ENCODE measurements at regions not wholly inside any gene's neighbourhood (a gene's known extent, or its start where the extent isn't known, plus 50 kb on each side); places are given as distances from the start of the nearest gene placed in this dataset.

- H3K4me1 ChIP-seq = no peaks in the 10 kb centered on the region
- H3K9me3 ChIP-seq = peaks cover 0 to 5% (median 0%) of the 10 kb centered on the region in 4 donors
- no peak overlapping the region for H3K27ac ChIP-seq
- WGBS, 5 donors = 29 to 61% (median 37%) methylated on average over 4 of the region's 4 CpGs
- intact Hi-C loops (cut with DNase I; ENCODE audit: low total_unique reads) = no loop called here
- no peak for DNase-seq
- TF ChIP-seq POLR2AphosphoS5 (IDR thresholded peaks at IDR 0.05) (no peak), EP300 (IDR thresholded peaks at IDR 0.05) (no peak), CTCF (IDR thresholded peaks at IDR 0.05) (no peak), POLR2A (IDR thresholded peaks at IDR 0.05) (no peak)
- H3K36me3 ChIP-seq = no peaks in the 10 kb centered on the region
- peaks cover 0 to 14% (median 0%) of the 10 kb centered on the region in 3 donors for H3K27me3 ChIP-seq
- H3K4me3 ChIP-seq = no peak overlapping the region
These were observed 143.0 kb downstream of the FGF9 start for GRCh38 chr13:21813844-21814243.

GRCh38 chr13:21814604-21815003 lies 143.7 kb downstream of the FGF9 start:
- Histone ChIP-seq H3K9me3 (peaks cover 0 to 5% (median 0%) of the 10 kb centered on the region in 4 donors), H3K4me1 (no peaks in the 10 kb centered on the region), H3K36me3 (no peaks in the 10 kb centered on the region), H3K27me3 (peaks cover 0 to 14% (median 0%) of the 10 kb centered on the region in 3 donors), H3K4me3 (no peak overlapping the region), H3K27ac (no peak overlapping the region)
- TF ChIP-seq POLR2A (IDR thresholded peaks at IDR 0.05) (no peak), EP300 (IDR thresholded peaks at IDR 0.05) (no peak), POLR2AphosphoS5 (IDR thresholded peaks at IDR 0.05) (no peak), CTCF (IDR thresholded peaks at IDR 0.05) (no peak)
- WGBS, 5 donors = 46 to 69% (median 60%) methylated on average over 7 of the region's 7 CpGs
- intact Hi-C loops (cut with DNase I; ENCODE audit: low total_unique reads) = no loop called here
- no peak for DNase-seq

- TF ChIP-seq CTCF (IDR thresholded peaks at IDR 0.05) (no peak), EP300 (IDR thresholded peaks at IDR 0.05) (no peak), POLR2AphosphoS5 (IDR thresholded peaks at IDR 0.05) (no peak), POLR2A (IDR thresholded peaks at IDR 0.05) (no peak)
- no peaks in the 10 kb centered on the region for H3K36me3 ChIP-seq
- 94 to 98% (median 96%) methylated on average over 11 to 25 of the region's 25 CpGs for WGBS, 5 donors
These were observed 147.0 kb downstream of the FGF9 start for GRCh38 chr13:21817878-21818277.

GRCh38 chr13:21822029-21822428 lies 151.2 kb downstream of the FGF9 start:
- TF ChIP-seq CTCF (IDR thresholded peaks at IDR 0.05) (no peak), POLR2A (IDR thresholded peaks at IDR 0.05) (no peak), EP300 (IDR thresholded peaks at IDR 0.05) (no peak), POLR2AphosphoS5 (IDR thresholded peaks at IDR 0.05) (no peak)
- Histone ChIP-seq H3K4me1 (peaks cover 0 to 36% (median 15%) of the 10 kb centered on the region in 4 donors), H3K27me3 (no peaks in the 10 kb centered on the region), H3K4me3 (no peak overlapping the region), H3K9me3 (peaks cover 0 to 5% (median 0%) of the 10 kb centered on the region in 4 donors), H3K27ac (no peak overlapping the region), H3K36me3 (no peaks in the 10 kb centered on the region)
- DNase-seq = no peak
- WGBS, 5 donors = 16 to 27% (median 22%) methylated on average over 4 of the region's 4 CpGs
- intact Hi-C loops (cut with DNase I; ENCODE audit: low total_unique reads) = no loop called here

More at GRCh38 chr13:21817878-21818277, 147.0 kb downstream of the FGF9 start:
- H3K27me3 ChIP-seq = peaks cover 0 to 5% (median 0%) of the 10 kb centered on the region in 3 donors
- H3K4me1 ChIP-seq = peaks cover 0 to 13% (median 6%) of the 10 kb centered on the region in 4 donors
- intact Hi-C loops (cut with DNase I; ENCODE audit: low total_unique reads) = no loop called here
- H3K27ac ChIP-seq = no peak overlapping the region
- peaks cover 0 to 5% (median 0%) of the 10 kb centered on the region in 4 donors for H3K9me3 ChIP-seq
- H3K4me3 ChIP-seq = no peak overlapping the region
- DNase-seq = no peak
